TTC549 (cell line): ENCODE measurements at regions not wholly inside any gene's neighbourhood (a gene's known extent, or its start where the extent isn't known, plus 50 kb on each side); places are given as distances from the start of the nearest gene placed in this dataset.

ENCODE experiments used
- FAIRE-seq: peaks from 2 replicates; lab custom pipeline; 2012; peaks lifted over from hg19 to GRCh38; lab: Jason Lieb, UNC

DNA sequence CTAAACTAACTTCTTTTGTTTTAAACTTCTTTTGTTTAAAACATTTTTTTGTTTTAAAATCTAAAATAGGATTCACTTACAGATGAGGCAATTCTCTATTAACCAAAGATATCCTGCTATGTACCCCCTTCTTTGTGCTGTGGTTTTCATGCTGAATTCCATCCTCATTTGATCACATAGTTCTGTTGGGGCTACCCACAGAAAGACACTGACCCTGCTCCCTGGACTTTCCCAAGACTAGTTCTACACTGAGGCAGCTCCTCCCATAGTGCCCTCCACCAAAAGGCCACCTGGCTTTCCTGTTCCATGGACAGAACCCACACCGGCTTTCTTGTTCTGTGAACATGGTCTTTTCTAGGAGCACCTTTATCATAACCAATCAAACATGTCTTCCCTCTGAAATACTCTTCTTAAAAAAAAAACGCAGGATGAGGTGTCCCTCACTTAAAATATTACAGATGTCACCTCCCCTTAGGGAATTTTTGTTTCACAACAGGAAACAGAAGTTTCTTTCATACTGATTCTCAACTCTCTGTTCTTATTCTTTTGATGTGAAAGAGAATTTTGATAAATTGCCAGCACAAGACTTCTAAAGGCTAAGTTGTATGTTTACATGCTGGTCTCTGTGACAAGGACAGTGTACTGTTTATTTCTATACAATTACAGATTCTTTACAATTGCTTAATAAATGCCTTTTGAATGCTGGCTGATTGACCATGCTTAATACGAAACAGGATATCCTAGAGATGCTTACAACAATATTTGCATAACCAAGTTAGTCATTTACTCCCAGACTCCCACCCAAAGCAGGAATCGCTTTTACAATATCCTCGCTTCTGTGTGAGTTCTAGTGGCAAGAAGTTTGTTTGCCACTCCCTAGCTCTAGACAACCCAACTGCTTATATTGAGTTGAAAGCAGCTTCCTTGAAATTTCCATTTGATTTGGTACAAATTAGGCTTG is 300.4 kb downstream of the DTWD2 start:
- FAIRE-seq, result no peak

DNA sequence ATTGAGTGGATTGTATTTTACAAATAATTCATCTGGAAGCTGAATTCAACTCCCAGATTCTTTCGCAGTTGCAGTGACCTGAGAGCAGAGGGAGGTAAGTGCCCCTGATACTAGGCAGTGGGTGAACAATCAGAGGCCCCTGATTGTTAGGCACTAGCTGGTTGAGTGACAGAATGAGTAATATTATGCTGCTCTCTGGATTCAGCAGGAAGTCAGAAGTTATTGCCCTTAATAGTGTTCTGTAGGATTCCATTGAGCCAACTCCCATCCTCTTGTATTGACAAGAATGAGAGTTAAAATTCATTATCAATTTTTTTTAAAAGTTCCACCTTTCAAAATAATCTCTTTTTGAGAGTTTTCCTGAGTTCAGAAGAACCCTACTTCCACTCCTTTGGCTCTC is 301.2 kb downstream of the DTWD2 start:
- no peak for FAIRE-seq

GRCh38 chr5:118681655-118682054 is 306.7 kb downstream of the DTWD2 start:
- no peak for FAIRE-seq

- FAIRE-seq, result no peak
Observed at GRCh38 chr5:118679264-118679940, 308.9 kb downstream of the DTWD2 start.

- FAIRE-seq, result no peak
Observed at GRCh38 chr5:118678746-118679145, 309.6 kb downstream of the DTWD2 start.

DNA sequence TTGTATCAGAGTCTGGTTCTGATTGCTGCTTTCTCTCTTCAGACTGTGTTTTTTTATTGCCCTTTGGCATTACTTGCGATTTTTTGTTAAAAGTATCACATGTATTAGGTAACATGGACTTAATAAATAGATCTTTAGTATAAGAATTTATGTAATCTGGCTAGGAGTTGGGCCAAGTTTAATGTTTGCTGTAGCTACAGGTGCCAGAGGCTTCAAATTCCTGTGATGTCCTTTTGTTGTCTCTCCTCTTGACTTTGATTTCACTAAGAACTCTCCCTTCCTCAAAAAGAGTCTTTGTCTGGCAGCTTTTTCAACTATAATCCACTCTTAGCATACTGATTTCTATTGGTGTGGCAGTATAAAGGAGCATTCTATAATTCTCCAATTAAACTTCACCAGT is 313.1 kb downstream of the DTWD2 start:
- FAIRE-seq, result no peak

DNA sequence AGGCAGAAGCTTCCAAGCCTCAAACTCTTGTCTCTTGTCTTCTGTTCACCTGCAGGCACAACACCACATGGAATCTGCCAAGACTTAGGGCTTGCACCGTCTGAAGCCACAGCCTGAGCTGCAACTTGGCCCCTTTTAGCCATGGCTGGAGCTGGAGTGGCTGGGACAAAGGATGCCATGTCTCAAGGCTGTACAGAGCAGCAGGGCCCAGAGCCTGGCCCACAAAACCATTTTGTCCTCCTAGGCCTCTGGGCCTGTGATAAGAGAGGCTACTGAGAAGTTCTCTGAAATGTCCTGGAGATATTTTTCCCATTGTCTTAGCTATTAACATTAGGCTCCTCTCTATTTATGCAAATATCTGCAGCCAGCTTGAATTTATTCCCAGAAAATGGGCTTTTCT is 330.8 kb downstream of the DTWD2 start:
- no peak for FAIRE-seq

GRCh38 chr5:118653872-118654271 is 334.5 kb downstream of the DTWD2 start:
- FAIRE-seq, result no peak

- no peak for FAIRE-seq
Observed at GRCh38 chr5:118653183-118653582, 335.2 kb downstream of the DTWD2 start.

DNA sequence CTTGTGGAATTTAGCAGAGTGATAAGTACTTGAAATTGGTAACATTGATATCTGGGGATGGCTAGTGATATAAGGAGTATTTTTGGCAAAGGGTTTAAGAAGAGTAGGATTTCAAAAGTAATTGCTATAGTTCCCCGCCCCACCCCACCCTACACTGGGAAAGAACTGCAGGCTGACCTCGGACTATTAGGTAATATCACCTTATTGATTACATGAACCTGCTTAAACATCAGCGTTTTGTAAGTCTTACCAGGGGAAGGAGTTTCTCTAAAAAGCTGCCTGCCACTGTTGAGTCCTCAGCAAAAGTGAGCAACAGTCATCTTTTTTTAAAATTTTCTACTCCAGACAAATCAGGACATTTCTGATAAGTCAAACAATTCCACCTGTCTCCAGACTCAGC is 337.3 kb downstream of the DTWD2 start:
- FAIRE-seq, result no peak

DNA sequence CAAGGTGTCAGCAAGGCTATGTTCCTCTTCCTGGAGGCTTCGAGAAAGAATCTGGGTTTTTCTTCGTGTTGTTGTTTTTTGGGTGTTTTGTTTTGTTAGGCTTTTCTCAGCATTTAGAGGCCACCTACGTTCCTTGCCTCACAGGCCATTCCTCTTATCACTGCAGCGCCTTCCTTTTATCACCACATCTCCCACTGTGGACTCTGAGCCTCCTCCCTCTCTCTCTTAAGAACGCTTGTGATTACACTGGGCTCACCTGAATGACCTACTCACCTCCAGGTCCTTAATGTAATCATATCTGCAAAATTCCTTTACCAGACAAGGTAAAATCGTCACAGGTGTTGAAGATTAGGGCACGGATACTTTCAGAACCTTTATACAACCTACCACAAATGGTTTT is 340.8 kb downstream of the DTWD2 start:
- FAIRE-seq, result no peak

GRCh38 chr5:118646917-118647316 is 341.4 kb downstream of the DTWD2 start:
- FAIRE-seq, result no peak

- no peak for FAIRE-seq
Observed at GRCh38 chr5:118637947-118638670, 350.2 kb downstream of the DTWD2 start.

DNA sequence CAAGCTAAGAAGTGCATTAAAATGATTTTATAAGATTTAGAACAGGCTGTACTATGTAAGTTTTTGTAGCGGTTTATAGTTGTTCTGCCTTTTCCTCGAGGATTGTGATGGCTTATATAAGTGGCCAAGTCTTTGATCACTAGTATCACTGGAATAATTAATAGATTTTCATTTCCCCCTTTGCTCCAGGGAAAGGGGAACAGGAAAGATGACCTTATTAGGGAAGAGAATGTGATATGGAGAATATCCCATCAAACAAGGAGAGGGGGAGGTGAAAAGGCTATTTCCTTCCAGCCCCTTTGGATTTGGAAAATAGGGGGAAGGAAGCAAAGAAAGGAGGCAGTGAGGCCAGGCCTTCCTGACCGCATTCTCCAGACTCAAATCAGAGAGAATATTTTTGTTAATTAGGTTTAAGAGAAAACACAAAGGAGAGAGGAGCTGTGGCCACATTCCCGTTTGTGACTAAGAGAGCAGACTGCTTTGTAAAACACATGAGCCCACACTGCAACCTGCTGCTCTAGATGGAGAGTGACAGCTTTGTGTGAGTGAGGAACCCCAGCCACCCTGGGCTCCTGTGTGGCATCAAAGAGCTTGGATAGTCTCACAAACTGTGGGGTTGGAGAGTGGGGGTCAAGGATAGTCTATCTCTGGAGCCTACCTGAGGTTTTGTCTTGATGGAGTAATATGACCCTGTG is 359.5 kb downstream of the DTWD2 start:
- no peak for FAIRE-seq

DNA sequence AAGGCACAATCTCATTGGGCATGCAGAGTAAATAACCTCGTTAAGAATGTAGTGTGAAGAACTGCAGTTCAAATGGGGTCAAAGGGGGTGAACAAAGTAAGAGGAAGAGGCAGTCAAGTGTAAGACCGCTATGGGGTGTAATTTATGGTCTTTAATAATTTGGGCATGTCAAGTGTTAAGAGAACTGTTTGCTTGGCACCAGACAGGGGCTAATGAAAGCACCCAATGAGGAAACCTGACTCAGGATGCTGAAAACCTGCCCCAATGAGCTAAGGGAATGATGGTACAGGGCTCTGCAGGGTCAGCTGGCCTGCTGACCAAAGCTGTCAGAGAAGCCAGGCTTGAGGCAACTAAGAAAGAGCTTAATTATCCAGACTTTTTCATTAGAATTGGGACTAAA is 368.1 kb downstream of the DTWD2 start:
- FAIRE-seq, result no peak

DNA sequence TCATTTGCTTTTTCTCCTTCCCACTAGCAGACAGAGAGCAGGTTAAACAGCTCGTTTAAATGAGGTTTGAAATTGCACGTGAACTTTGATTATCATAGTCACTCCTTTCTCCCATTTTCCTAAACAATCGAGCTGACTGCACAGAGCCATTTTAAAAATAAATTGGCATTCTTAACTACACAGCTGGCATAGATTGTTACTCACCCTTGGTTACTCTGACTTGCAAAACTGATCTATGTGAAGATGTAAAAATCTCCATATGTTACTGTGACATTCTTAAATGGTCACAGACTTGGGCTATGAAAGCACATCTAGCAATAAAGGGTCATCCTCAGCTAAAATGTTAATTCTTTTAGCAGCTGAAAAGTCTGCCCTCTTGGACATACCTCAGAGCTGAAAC is 368.5 kb downstream of the DTWD2 start:
- FAIRE-seq, result no peak

DNA sequence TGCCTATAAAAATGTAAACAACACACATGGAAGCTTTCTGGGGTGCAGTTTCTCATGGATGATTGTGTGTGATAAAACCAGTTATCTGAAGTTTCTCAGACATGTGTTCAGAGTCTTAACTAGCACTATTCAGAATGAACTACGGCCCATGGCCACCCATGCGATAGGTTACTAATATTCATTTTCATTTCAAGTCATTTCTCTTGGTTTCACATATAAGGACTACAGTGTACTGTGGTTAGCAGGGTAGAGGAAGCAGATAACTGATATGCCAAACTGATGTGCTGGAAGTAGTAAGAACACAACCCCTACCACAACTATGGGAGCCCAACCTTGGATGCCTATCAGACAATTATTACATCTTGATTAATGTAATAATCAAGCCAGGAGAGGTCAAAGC is 372.1 kb downstream of the DTWD2 start:
- FAIRE-seq, result no peak

DNA sequence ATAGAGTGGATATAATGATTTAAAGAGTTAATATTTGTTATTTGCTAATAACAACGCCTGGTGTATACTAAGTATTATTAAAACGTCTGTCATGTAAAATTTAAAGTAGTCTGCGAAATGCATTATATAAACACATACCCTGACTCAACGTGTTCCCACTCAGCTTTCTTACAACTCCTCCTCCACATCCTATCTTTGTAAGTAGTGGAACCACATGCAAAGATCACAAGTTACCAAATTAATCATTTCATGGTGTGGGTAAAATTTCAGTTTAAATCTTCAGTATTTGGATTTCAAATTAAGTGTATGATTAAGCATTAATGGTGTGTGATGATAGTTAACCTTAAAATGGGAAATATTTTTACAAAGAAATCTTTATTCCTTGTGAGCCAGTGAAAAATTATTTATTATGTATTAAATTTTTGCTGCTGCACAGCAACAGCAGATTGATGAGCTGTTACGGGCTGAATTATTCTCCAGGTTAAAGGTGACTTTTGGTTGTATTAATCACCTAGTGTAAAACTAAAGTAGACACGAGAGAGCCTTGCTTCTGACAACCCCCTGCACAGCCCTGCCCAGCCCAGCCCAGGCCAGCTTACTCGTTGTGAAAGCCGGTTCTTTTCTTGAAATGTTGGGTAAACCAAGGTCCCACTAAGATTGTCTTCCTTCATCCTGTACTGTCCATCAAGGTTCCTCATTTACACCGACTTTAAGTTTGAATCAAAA is 373.5 kb downstream of the DTWD2 start:
- no peak for FAIRE-seq

- FAIRE-seq, result no peak
Observed at GRCh38 chr5:118611332-118611945, 376.9 kb downstream of the DTWD2 start.

DNA sequence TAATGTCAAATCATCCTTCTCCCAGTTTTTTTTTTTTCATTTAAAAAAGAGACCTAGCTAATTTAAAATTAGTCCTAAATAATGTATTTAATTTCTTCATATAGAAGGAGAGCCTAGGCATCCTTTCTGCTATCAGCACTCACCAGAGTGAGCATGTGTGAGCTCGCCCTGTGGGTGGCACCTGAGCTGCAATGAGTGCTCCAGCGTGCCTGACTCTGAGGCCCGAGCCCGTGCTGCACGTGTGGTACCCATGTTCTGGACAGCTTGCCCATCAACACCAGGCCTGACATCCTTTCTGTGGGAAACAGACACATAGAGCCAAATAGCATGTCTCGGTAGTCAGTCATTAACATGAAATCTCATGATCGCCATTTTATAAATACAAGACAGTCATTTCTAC is 381.4 kb downstream of the DTWD2 start:
- no peak for FAIRE-seq

GRCh38 chr5:118605761-118606160 is 382.6 kb downstream of the DTWD2 start:
- no peak for FAIRE-seq
